ENCODE measurements at regions not wholly inside any gene's neighbourhood (a gene's known extent, or its start where the extent isn't known, plus 50 kb on each side); places are given as distances from the start of the nearest gene placed in this dataset.

DNA sequence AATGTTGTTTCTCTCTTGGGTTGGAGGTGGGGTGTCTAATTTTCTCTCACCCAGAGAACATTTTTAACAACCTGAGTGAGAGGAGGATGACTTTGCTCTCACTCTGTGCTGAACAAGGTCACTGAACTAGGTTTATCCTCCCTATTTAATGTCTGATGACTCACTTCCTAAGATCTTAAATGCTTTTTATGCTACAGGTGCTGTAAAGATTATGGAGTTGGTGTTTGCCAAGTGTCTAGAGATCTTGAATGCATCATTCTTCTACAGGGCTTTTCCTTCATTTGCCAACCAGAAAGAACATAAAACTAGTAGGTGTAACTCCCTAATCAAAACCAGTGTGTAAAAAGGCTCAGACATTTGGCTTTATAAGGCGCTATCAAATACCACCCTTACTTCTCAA lies 350.5 kb upstream of the ETAA1 start:
- DNase-seq (no peak), ATAC-seq (no peak)
- intact Hi-C loops (cut with micrococcal nuclease) = no loop called here
- CTCF ChIA-PET = no interaction called here
- no peaks in the 10 kb centered on the region for H3K36me3 Mint-ChIP-seq (ENCODE audit: low read depth)
- H3K4me1 Mint-ChIP-seq (ENCODE audit: low read depth) = no peaks in the 10 kb centered on the region
- no peak overlapping the region for H3K4me3 Mint-ChIP-seq
- TF ChIP-seq CTCF (IDR thresholded peaks at IDR 0.05) = no peak
- no peaks in the 10 kb centered on the region for H3K27me3 Mint-ChIP-seq
- peaks cover 2% of the 10 kb centered on the region for H3K9me3 Mint-ChIP-seq
- no peak overlapping the region for H3K27ac Mint-ChIP-seq
- POLR2A ChIA-PET = no interaction called here

DNA sequence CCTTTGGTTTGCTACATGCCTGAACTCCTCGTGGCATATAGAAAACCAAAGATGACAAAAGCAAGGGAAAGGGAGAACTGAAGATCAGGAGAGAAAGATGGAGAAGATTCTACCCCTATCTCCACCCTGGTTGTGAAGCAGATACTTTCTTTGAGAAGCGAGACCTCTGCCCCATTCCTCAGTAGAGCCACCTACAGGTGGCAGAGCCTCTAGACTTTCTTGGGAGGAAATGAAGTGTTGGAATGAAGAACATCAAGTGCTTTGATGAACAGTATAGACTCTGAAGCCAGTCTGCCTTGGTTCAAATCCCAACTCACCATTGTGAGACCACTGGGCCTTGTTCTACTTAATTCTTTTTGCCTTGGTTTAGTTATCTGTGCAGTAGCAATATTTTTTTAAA lies 348.8 kb upstream of the ETAA1 start:
- DNase-seq = no peak
- Mint-ChIP-seq H3K4me1 (ENCODE audit: low read depth) (no peaks in the 10 kb centered on the region), H3K36me3 (ENCODE audit: low read depth) (no peaks in the 10 kb centered on the region), H3K27me3 (no peaks in the 10 kb centered on the region), H3K27ac (no peak overlapping the region), H3K9me3 (peaks cover 2% of the 10 kb centered on the region), H3K4me3 (no peak overlapping the region)
- no peak for ATAC-seq
- CTCF ChIA-PET = no interaction called here
- intact Hi-C loops (cut with micrococcal nuclease) = no loop called here
- POLR2A ChIA-PET = no interaction called here
- TF ChIP-seq CTCF (IDR thresholded peaks at IDR 0.05) = no peak

GRCh38 chr2:67050622-67051021 lies 346.5 kb upstream of the ETAA1 start:
- ATAC-seq (no peak), DNase-seq (no peak)
- Mint-ChIP-seq H3K27me3 (no peaks in the 10 kb centered on the region), H3K4me1 (ENCODE audit: low read depth) (no peaks in the 10 kb centered on the region), H3K36me3 (ENCODE audit: low read depth) (no peaks in the 10 kb centered on the region), H3K27ac (no peak overlapping the region), H3K4me3 (no peak overlapping the region), H3K9me3 (peaks cover 2% of the 10 kb centered on the region)
- POLR2A ChIA-PET = no interaction called here
- CTCF ChIA-PET = no interaction called here
- no peak for TF ChIP-seq CTCF (IDR thresholded peaks at IDR 0.05)
- intact Hi-C loops (cut with micrococcal nuclease) = no loop called here

DNA sequence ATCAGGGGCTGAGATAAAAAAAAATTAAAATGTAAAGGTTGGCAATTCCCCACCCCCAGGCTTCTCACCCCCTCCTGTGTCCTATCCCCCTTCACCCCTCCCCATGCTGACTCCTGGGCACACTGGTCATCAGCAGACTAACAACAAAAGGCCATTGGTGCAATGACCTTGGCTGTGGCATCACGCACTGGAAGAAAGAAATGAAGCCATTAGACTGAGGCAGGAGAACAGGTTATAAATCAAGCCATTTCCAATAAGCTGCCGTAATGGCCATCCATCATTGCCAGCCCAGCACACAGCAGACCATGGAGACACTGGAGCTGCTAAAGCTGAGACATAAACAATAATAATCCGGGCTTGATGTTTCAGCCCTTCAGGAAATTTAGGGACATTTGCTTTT lies 342.4 kb upstream of the ETAA1 start:
- Mint-ChIP-seq H3K27ac (no peak overlapping the region), H3K9me3 (no peaks in the 10 kb centered on the region), H3K27me3 (no peaks in the 10 kb centered on the region), H3K4me1 (ENCODE audit: low read depth) (no peaks in the 10 kb centered on the region), H3K4me3 (no peak overlapping the region), H3K36me3 (ENCODE audit: low read depth) (no peaks in the 10 kb centered on the region)
- ATAC-seq (no peak), DNase-seq (no peak)
- no peak for TF ChIP-seq CTCF (IDR thresholded peaks at IDR 0.05)
- intact Hi-C loops (cut with micrococcal nuclease) = no loop called here
- ChIA-PET POLR2A (no interaction called here), CTCF (no interaction called here)

- DNase-seq = no peak
- Mint-ChIP-seq H3K9me3 (no peaks in the 10 kb centered on the region), H3K27me3 (no peaks in the 10 kb centered on the region), H3K4me3 (no peak overlapping the region), H3K4me1 (ENCODE audit: low read depth) (no peaks in the 10 kb centered on the region), H3K27ac (no peak overlapping the region), H3K36me3 (ENCODE audit: low read depth) (no peaks in the 10 kb centered on the region)
- intact Hi-C loops (cut with micrococcal nuclease) = no loop called here
- no peak for ATAC-seq
- TF ChIP-seq CTCF (IDR thresholded peaks at IDR 0.05) = no peak
- ChIA-PET POLR2A (no interaction called here), CTCF (no interaction called here)
Measured at GRCh38 chr2:67055387-67056304, 341.5 kb upstream of the ETAA1 start.

All from activated CD8-positive, alpha-beta T cell treated with anti-CD3 and anti-CD28 coated beads for 36 hours (primary cell).